Thyroid gland (tissue), 4 donors: ENCODE measurements at regions not wholly inside any gene's neighbourhood (a gene's known extent, or its start where the extent isn't known, plus 50 kb on each side); places are given as distances from the start of the nearest gene placed in this dataset.

Source experiments
- POLR2A ChIP-seq, 2 donors: fragments of 450-650 bp; IDR thresholded peaks; one replicate each; pipeline ENCODE4 v1.6.1; 2017; ENCODE audit warnings: antibody characterized with exemption in 2 of 2, mild to moderate bottlenecking in 2 of 2, moderate library complexity in 1 of 2
- TF ChIP-seq, protein P1 (sequence below), 6 experiments: fragments of 200-600 bp in 3 of 6; fragments of 450-650 bp in 3 of 6; sonication (generic) in 3 of 6; IDR thresholded peaks; one replicate each; pipeline ENCODE4 v1.5.1; 2016 to 2019; ENCODE audit warnings: antibody characterized with exemption in 6 of 6, mild to moderate bottlenecking in 2 of 6, inconsistent platforms in 1 of 6, moderate library complexity in 1 of 6

GRCh38 chr10:128489324-128490247 lies 363.4 kb upstream of the MKI67 start:
- TF ChIP-seq, protein P1, sequence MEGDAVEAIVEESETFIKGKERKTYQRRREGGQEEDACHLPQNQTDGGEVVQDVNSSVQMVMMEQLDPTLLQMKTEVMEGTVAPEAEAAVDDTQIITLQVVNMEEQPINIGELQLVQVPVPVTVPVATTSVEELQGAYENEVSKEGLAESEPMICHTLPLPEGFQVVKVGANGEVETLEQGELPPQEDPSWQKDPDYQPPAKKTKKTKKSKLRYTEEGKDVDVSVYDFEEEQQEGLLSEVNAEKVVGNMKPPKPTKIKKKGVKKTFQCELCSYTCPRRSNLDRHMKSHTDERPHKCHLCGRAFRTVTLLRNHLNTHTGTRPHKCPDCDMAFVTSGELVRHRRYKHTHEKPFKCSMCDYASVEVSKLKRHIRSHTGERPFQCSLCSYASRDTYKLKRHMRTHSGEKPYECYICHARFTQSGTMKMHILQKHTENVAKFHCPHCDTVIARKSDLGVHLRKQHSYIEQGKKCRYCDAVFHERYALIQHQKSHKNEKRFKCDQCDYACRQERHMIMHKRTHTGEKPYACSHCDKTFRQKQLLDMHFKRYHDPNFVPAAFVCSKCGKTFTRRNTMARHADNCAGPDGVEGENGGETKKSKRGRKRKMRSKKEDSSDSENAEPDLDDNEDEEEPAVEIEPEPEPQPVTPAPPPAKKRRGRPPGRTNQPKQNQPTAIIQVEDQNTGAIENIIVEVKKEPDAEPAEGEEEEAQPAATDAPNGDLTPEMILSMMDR (IDR thresholded peaks at IDR 0.05): no peak
- TF ChIP-seq POLR2A (IDR thresholded peaks at IDR 0.05): no peak
